ENCODE measurements at regions not wholly inside any gene's neighbourhood (a gene's known extent, or its start where the extent isn't known, plus 50 kb on each side); places are given as distances from the start of the nearest gene placed in this dataset.
"Not testable (repeated sequence)": the region's sequence is repeated elsewhere in the genome, so short reads cannot be mapped to it uniquely, and the experiment has no call there.

DNA sequence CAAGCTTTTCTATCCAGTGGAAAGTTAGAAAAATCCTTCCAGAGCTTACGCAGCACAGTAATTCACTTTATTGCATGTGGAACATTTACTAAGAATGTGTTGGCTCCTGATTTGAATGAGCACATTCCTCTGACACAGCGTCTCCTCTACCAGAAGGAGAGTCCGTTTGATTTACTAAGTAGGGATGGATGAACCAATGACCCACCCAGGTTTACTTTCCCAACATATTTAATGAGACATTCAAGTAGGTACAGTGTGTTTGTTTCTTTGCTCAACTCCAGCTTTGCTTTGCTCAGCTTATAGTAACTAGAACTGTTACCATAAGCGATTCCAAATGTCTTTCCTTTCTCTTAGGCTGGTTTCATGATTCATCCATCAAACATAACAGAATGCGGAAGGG lies 161.7 kb downstream of the SMARCA1 start:
- no peak overlapping the region for H3K4me3 ChIP-seq (ENCODE audit: low read depth, low read length)
- no peak for DNase-seq (ENCODE audit: low read depth)
- TF ChIP-seq, protein P1, sequence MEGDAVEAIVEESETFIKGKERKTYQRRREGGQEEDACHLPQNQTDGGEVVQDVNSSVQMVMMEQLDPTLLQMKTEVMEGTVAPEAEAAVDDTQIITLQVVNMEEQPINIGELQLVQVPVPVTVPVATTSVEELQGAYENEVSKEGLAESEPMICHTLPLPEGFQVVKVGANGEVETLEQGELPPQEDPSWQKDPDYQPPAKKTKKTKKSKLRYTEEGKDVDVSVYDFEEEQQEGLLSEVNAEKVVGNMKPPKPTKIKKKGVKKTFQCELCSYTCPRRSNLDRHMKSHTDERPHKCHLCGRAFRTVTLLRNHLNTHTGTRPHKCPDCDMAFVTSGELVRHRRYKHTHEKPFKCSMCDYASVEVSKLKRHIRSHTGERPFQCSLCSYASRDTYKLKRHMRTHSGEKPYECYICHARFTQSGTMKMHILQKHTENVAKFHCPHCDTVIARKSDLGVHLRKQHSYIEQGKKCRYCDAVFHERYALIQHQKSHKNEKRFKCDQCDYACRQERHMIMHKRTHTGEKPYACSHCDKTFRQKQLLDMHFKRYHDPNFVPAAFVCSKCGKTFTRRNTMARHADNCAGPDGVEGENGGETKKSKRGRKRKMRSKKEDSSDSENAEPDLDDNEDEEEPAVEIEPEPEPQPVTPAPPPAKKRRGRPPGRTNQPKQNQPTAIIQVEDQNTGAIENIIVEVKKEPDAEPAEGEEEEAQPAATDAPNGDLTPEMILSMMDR (IDR thresholded peaks at IDR 0.05; ENCODE audit: insufficient read depth, low read depth, low read length), result no peak

DNA sequence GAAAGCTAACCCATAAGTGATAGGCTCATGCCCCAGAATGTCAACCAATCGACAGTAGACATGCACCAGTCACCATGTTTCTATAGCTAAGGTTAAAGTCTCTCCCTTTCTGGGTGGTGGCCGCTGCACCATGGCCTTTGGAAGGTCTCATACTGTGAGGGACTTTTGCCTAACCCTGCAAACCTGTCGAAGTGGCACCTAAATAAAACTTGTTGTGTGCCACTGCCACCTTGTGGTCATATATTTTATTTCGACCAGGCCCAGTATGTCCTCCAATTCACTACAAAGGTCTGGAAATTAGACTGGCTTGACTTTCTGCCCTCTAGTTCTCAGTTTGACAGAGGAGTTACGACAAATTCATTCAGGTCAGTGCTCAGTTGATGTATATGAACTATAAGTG lies 163.1 kb downstream of the SMARCA1 start:
- DNase-seq (ENCODE audit: low read depth), result peak; percentile 45
- H3K4me3 ChIP-seq (ENCODE audit: low read depth, low read length), result no peak overlapping the region
- TF ChIP-seq, protein P1 (IDR thresholded peaks at IDR 0.05; ENCODE audit: insufficient read depth, low read depth, low read length), result peak; percentile 52

DNA sequence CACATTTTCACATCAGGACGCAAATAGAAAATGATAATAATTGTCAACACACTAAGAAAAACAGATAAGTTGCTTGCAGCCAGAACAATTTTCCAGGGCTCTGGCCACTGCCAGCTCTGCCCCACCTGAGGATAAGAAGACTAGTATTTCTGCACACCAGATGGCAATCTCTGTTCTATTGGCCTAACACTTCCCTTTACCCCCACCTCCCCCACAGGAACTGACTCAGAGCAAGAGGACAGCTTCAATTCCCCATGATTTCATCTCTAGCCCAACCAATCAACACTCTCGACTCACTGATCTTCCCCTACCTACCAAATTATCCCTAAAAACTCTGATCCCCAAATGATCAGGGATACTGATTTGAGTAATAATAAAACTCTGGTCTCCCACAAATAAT lies 164.0 kb downstream of the SMARCA1 start:
- H3K4me3 ChIP-seq (ENCODE audit: low read depth, low read length), result no peak overlapping the region
- DNase-seq (ENCODE audit: low read depth), result no peak
- TF ChIP-seq, protein P1 (IDR thresholded peaks at IDR 0.05; ENCODE audit: insufficient read depth, low read depth, low read length), result no peak

DNA sequence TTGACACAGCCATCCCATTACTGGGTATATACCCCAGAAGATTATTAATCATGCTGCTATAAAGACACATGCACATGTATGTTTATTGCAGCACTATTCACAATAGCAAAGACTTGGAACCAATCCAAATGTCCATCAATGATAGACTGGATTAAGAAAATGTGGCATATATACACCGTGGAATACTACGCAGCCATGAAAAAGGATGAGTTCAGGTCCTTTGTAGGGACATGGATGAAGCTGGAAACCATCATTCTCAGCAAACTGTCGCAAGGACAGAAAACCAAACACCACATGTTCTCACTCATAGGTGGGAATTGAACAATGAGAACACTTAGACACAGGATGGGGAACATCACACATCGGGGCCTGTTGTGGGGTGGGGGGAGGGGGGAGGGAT lies 165.9 kb downstream of the SMARCA1 start:
- not testable (repeated sequence) for DNase-seq (ENCODE audit: low read depth); H3K4me3 ChIP-seq (ENCODE audit: low read depth, low read length)

DNA sequence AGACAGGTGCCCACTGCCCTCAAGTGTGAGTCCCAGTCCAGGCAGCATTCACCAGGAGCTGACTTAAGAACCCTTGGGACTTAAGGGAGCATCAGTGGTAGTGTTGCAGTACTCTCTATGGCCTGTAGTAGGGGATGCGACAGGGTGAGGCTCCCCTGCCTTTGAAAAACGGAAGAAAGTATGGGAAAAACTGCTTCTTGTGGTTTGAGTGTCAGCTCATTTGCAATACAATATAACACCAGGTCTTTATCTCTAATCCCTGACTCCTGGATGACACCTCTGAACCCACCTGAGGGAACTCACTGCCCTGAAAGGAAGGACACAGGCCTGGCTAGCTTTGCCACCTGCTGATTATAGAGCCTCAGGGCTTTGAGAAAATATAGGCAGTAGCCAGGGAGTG lies 176.0 kb downstream of the SMARCA1 start:
- TF ChIP-seq, protein P1 (IDR thresholded peaks at IDR 0.05; ENCODE audit: insufficient read depth, low read depth, low read length), result no peak
- no peak for DNase-seq (ENCODE audit: low read depth)

DNA sequence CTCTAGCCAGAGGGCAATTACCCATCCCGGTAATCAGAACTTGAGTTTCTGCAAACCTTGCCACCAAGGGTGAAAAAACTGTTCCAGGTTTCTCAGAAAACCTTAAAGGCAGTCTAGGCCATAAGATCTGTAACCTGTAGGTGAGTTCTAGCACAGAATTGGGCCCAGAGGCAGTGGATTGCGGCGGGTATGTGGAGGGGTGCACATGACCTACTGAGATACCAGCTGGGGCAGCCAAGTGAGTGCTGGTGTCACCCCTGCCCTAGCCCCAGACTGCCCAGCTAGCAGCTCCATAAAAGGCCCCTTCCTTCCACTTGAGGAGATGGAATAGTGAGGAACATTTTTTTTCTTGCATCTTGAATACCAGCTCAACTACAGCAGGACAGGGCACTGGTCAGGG lies 176.7 kb downstream of the SMARCA1 start:
- TF ChIP-seq, protein P1 (IDR thresholded peaks at IDR 0.05; ENCODE audit: insufficient read depth, low read depth, low read length), result no peak
- DNase-seq (ENCODE audit: low read depth), result no peak
- no peak overlapping the region for H3K4me3 ChIP-seq (ENCODE audit: low read depth, low read length)

More for the DNA sequence above, 176.0 kb downstream of the SMARCA1 start:
- no peak overlapping the region for H3K4me3 ChIP-seq (ENCODE audit: low read depth, low read length)

DNA sequence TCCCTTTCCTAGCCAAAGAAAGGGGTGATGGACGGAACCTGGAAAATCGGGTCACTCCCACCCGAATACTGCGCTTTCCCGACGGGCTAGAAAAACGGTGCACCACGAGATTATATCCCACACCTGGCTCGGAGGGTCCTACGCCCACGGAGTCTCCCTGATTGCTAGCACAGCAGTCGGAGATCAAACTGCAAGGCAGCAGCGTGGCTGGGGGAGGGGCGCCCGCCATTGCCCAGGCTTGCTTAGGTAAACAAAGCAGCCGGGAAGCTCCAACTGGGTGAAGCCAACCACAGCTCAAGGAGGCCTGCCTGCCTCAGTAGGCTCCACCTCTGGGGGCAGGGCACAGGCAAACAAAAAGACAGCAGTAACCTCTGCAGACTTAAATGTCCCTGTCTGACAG lies 186.0 kb downstream of the SMARCA1 start:
- not testable (repeated sequence) for H3K4me3 ChIP-seq (ENCODE audit: low read depth, low read length)

DNA sequence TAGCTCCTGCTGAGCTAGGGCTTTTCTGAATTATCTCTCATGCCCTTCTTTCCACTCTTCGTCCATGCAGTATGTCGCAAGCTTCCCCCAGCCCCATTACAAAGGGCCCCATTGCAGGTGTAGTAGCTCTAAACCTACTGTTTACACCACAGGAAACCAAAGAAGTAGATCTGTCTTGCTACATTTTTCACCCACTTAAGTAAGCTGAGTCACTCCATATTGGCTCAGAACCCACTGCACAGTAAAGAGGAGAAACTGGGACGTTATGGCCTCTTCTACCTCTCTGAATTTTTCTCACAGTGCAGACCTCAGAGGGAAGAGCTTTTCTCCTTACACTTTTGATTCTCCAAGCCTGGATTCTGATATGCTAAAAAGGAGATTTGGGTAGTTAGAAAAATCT lies 200.2 kb downstream of the SMARCA1 start:
- no peak for DNase-seq (ENCODE audit: low read depth)
- H3K4me3 ChIP-seq (ENCODE audit: low read depth, low read length), result no peak overlapping the region
- TF ChIP-seq, protein P1 (IDR thresholded peaks at IDR 0.05; ENCODE audit: insufficient read depth, low read depth, low read length), result no peak

More for the DNA sequence above, 186.0 kb downstream of the SMARCA1 start:
- DNase-seq (ENCODE audit: low read depth), result not testable (repeated sequence)

All from fibroblast of villous mesenchyme (primary cell).